Osteocyte (in vitro differentiated cells): ENCODE measurements at regions not wholly inside any gene's neighbourhood (a gene's known extent, or its start where the extent isn't known, plus 50 kb on each side); places are given as distances from the start of the nearest gene placed in this dataset.

ENCODE experiments used
- DNase-seq: peaks from one replicate; pipeline ENCODE4 v3.0.0; 2021; ENCODE audit warnings: mixed read lengths; ENCODE audit not compliant: unreplicated experiment; ENCODE audit errors: extremely low spot score
- H3K27ac Mint-ChIP-seq: one replicate; pipeline ENCODE4 v1.8.0; 2021; ENCODE audit warnings: mild to moderate bottlenecking, mixed read lengths; ENCODE audit not compliant: unreplicated experiment
- H3K27me3 Mint-ChIP-seq: one replicate; pipeline ENCODE4 v1.8.0; 2021; ENCODE audit warnings: mixed read lengths; ENCODE audit not compliant: unreplicated experiment
- H3K36me3 Mint-ChIP-seq: one replicate; pipeline ENCODE4 v1.8.0; 2021; ENCODE audit warnings: mixed read lengths; ENCODE audit not compliant: unreplicated experiment
- H3K4me1 Mint-ChIP-seq: one replicate; pipeline ENCODE4 v1.8.0; 2021; ENCODE audit warnings: mixed read lengths; ENCODE audit not compliant: unreplicated experiment
- H3K4me3 Mint-ChIP-seq: one replicate; pipeline ENCODE4 v1.8.0; 2021; ENCODE audit warnings: mild to moderate bottlenecking, moderate library complexity, mixed read lengths; ENCODE audit not compliant: unreplicated experiment
- H3K9me3 Mint-ChIP-seq: one replicate; pipeline ENCODE4 v1.8.0; 2021; ENCODE audit warnings: mixed read lengths; ENCODE audit not compliant: unreplicated experiment
- TF ChIP-seq, protein P1 (sequence below): fragments of 200-600 bp; sonication (generic); IDR thresholded peaks from 2 replicates; pipeline ENCODE4 v1.5.0; 2021; ENCODE audit warnings: antibody characterized with exemption, mild to moderate bottlenecking, moderate library complexity

DNA sequence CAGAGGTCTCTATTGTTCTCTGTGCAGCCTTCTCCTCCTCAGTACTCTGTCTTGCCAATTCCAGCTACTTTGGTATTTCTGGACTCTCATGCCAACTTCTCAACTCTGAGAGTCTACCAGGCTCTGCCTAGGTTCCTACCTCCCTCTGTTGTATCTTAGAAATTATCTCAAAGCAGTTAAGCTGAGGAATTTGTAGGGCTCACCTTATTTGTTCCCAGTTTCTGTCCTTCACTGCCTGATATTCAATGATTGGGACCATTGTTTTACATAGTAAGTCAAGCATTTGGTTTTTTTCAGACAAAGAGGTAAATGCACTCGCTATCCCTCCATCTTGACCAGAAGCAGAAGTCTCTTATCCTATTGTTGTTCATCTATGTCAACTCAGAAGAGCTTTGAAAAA is 205.0 kb upstream of the PGR start:
- peaks cover 27% of the 10 kb centered on the region for H3K27me3 Mint-ChIP-seq
- TF ChIP-seq, protein P1, sequence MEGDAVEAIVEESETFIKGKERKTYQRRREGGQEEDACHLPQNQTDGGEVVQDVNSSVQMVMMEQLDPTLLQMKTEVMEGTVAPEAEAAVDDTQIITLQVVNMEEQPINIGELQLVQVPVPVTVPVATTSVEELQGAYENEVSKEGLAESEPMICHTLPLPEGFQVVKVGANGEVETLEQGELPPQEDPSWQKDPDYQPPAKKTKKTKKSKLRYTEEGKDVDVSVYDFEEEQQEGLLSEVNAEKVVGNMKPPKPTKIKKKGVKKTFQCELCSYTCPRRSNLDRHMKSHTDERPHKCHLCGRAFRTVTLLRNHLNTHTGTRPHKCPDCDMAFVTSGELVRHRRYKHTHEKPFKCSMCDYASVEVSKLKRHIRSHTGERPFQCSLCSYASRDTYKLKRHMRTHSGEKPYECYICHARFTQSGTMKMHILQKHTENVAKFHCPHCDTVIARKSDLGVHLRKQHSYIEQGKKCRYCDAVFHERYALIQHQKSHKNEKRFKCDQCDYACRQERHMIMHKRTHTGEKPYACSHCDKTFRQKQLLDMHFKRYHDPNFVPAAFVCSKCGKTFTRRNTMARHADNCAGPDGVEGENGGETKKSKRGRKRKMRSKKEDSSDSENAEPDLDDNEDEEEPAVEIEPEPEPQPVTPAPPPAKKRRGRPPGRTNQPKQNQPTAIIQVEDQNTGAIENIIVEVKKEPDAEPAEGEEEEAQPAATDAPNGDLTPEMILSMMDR, result no peak
- H3K9me3 Mint-ChIP-seq, result no peaks in the 10 kb centered on the region
- no peak overlapping the region for H3K4me3 Mint-ChIP-seq
- no peak for DNase-seq
- no peaks in the 10 kb centered on the region for H3K36me3 Mint-ChIP-seq
- no peaks in the 10 kb centered on the region for H3K4me1 Mint-ChIP-seq
- no peak overlapping the region for H3K27ac Mint-ChIP-seq

DNA sequence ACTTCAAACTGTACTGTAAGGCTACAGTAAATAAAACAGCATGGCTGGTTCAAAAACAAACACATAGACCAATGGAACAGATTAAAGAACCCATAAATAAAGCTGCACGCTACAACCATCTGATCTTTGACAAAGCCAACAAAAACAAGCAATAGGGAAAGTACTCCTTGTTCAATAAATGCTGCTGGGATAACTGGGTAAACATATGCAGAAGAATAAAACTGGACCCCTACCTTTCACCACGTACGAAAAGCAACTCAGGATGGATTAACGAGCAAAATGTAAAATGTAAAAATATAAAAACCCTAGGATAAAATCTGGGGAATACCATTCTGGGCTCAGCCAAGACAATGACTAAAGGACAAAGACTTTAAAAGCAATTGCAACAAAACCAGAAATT is 201.8 kb upstream of the PGR start:
- TF ChIP-seq, protein P1, result no peak
- Mint-ChIP-seq H3K9me3 (no peaks in the 10 kb centered on the region), H3K4me1 (no peaks in the 10 kb centered on the region), H3K36me3 (no peaks in the 10 kb centered on the region), H3K27me3 (peaks cover 22% of the 10 kb centered on the region), H3K4me3 (no peak overlapping the region), H3K27ac (no peak overlapping the region)
- no peak for DNase-seq

DNA sequence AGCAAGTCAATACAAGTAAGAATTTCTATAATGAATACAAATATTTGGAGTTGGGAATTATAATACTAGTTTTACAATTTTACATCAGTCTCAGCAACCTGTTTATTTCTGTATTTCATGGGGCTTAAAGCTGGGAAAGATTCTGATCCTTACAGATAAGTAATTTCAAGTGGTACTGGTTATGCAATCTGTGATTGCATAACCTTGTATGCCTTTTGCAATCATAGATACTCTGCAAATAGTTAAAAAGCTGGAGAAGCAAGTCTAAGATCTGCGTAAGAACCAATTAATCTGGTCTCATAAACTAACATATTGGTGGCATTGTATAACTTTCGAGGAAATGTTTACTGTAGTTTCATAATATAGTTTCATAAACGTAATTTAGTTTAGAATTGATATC is 198.3 kb upstream of the PGR start:
- no peak for DNase-seq
- Mint-ChIP-seq H3K4me1 (no peaks in the 10 kb centered on the region), H3K27me3 (peaks cover 24% of the 10 kb centered on the region), H3K27ac (no peak overlapping the region), H3K9me3 (no peaks in the 10 kb centered on the region), H3K36me3 (no peaks in the 10 kb centered on the region), H3K4me3 (no peak overlapping the region)
- TF ChIP-seq, protein P1, result no peak

DNA sequence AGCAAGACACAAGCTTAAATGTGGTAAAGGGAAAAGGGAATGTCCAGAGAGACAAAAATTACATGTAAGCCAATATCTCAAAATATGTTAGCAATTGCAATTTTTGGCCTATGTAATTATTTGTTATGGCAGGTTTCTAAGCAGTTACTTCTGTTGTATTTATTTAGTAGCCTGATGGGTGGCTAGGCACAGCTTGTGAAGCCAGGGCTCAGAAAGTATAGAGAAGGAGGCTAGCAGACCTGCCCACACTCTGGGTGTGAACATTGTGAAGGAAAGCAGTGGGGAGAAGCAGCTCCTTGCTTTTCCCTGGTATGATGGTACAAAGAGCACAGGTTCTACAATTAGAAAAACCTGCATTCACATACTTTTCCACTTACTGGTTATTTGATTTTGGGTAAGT is 196.5 kb upstream of the PGR start:
- no peaks in the 10 kb centered on the region for H3K36me3 Mint-ChIP-seq
- DNase-seq, result no peak
- peaks cover 24% of the 10 kb centered on the region for H3K27me3 Mint-ChIP-seq
- no peak overlapping the region for H3K4me3 Mint-ChIP-seq
- no peak overlapping the region for H3K27ac Mint-ChIP-seq
- TF ChIP-seq, protein P1, result no peak
- H3K4me1 Mint-ChIP-seq, result no peaks in the 10 kb centered on the region
- no peaks in the 10 kb centered on the region for H3K9me3 Mint-ChIP-seq

- TF ChIP-seq, protein P1, result no peak
- no peaks in the 10 kb centered on the region for H3K9me3 Mint-ChIP-seq
- no peaks in the 10 kb centered on the region for H3K4me1 Mint-ChIP-seq
- H3K4me3 Mint-ChIP-seq, result no peak overlapping the region
- H3K27me3 Mint-ChIP-seq, result peaks cover 18% of the 10 kb centered on the region
- H3K36me3 Mint-ChIP-seq, result no peaks in the 10 kb centered on the region
- DNase-seq, result no peak
- H3K27ac Mint-ChIP-seq, result no peak overlapping the region
These were observed 194.4 kb upstream of the PGR start for GRCh38 chr11:101323997-101324396.
